T-helper 2 cell treated with Interferon-gamma antibody and Interleukin-4, amounts not matched to agents 5 μg/mL and 100 μg/mL, for 36 hours (primary cell): ENCODE measurements at regions not wholly inside any gene's neighbourhood (a gene's known extent, or its start where the extent isn't known, plus 50 kb on each side); places are given as distances from the start of the nearest gene placed in this dataset.
"Not testable (repeated sequence)": the region's sequence is repeated elsewhere in the genome, so short reads cannot be mapped to it uniquely, and the experiment has no call there.

Experiments
- DNase-seq: peaks from one replicate; pipeline ENCODE4 v3.0.0; 2021; ENCODE audit warnings: low spot score
- H3K27ac Mint-ChIP-seq: one replicate; pipeline ENCODE4 v1.8.0; 2021; ENCODE audit warnings: mild to moderate bottlenecking, mixed read lengths
- H3K27me3 Mint-ChIP-seq: one replicate; pipeline ENCODE4 v1.8.0; 2021; ENCODE audit warnings: low read depth, mixed read lengths
- H3K36me3 Mint-ChIP-seq: one replicate; pipeline ENCODE4 v1.8.0; 2021; ENCODE audit warnings: low read depth, mixed read lengths
- H3K4me1 Mint-ChIP-seq: one replicate; pipeline ENCODE4 v1.8.0; 2021; ENCODE audit warnings: low read depth, mixed read lengths
- H3K4me3 Mint-ChIP-seq: one replicate; pipeline ENCODE4 v1.8.0; 2022; ENCODE audit warnings: mild to moderate bottlenecking, moderate library complexity, mixed read lengths
- H3K9me3 Mint-ChIP-seq: one replicate; pipeline ENCODE4 v1.8.0; 2021; ENCODE audit warnings: mixed read lengths

GRCh38 chr14:106355007-106355791 lies 828.8 kb downstream of the TMEM121 start:
- not testable (repeated sequence) for DNase-seq, H3K36me3 Mint-ChIP-seq, H3K4me1 Mint-ChIP-seq, H3K9me3 Mint-ChIP-seq, H3K27ac Mint-ChIP-seq, H3K4me3 Mint-ChIP-seq
- peaks cover 43% of the 10 kb centered on the region for H3K27me3 Mint-ChIP-seq

GRCh38 chr14:106355881-106356642 lies 829.7 kb downstream of the TMEM121 start:
- not testable (repeated sequence) for H3K4me1 Mint-ChIP-seq, H3K4me3 Mint-ChIP-seq, H3K27ac Mint-ChIP-seq, H3K36me3 Mint-ChIP-seq, H3K9me3 Mint-ChIP-seq
- peaks cover 42% of the 10 kb centered on the region for H3K27me3 Mint-ChIP-seq
- DNase-seq: peak; percentile 3

GRCh38 chr14:106356643-106356930 lies 830.2 kb downstream of the TMEM121 start:
- H3K27me3 Mint-ChIP-seq: peaks cover 45% of the 10 kb centered on the region
- not testable (repeated sequence) for H3K4me1 Mint-ChIP-seq, H3K9me3 Mint-ChIP-seq, DNase-seq, H3K36me3 Mint-ChIP-seq, H3K27ac Mint-ChIP-seq, H3K4me3 Mint-ChIP-seq

- DNase-seq: peak; percentile 32
- peaks cover 36% of the 10 kb centered on the region for H3K27me3 Mint-ChIP-seq
- H3K36me3 Mint-ChIP-seq, H3K9me3 Mint-ChIP-seq, H3K4me1 Mint-ChIP-seq, H3K27ac Mint-ChIP-seq, H3K4me3 Mint-ChIP-seq: not testable (repeated sequence)
Observed at GRCh38 chr14:106359157-106359887, 832.9 kb downstream of the TMEM121 start.

GRCh38 chr14:106365371-106365770 lies 839.0 kb downstream of the TMEM121 start:
- not testable (repeated sequence) for H3K4me1 Mint-ChIP-seq, H3K9me3 Mint-ChIP-seq, DNase-seq, H3K4me3 Mint-ChIP-seq, H3K27ac Mint-ChIP-seq, H3K36me3 Mint-ChIP-seq
- peaks cover 16% of the 10 kb centered on the region for H3K27me3 Mint-ChIP-seq

- H3K36me3 Mint-ChIP-seq, DNase-seq, H3K4me1 Mint-ChIP-seq, H3K4me3 Mint-ChIP-seq, H3K9me3 Mint-ChIP-seq, H3K27ac Mint-ChIP-seq: not testable (repeated sequence)
- peaks cover 16% of the 10 kb centered on the region for H3K27me3 Mint-ChIP-seq
Observed at GRCh38 chr14:106365894-106366293, 839.5 kb downstream of the TMEM121 start.

GRCh38 chr14:106366971-106367370 lies 840.6 kb downstream of the TMEM121 start:
- H3K4me3 Mint-ChIP-seq, H3K27ac Mint-ChIP-seq, H3K4me1 Mint-ChIP-seq, H3K9me3 Mint-ChIP-seq, DNase-seq, H3K36me3 Mint-ChIP-seq: not testable (repeated sequence)
- peaks cover 21% of the 10 kb centered on the region for H3K27me3 Mint-ChIP-seq

- DNase-seq: peak; percentile 1
- H3K27ac Mint-ChIP-seq, H3K36me3 Mint-ChIP-seq, H3K4me3 Mint-ChIP-seq, H3K9me3 Mint-ChIP-seq: not testable (repeated sequence)
- Mint-ChIP-seq H3K4me1 (peaks cover 14% of the 10 kb centered on the region), H3K27me3 (peaks cover 24% of the 10 kb centered on the region)
Observed at GRCh38 chr14:106369456-106369855, 843.1 kb downstream of the TMEM121 start.

GRCh38 chr14:106372870-106373652 lies 846.7 kb downstream of the TMEM121 start:
- Mint-ChIP-seq H3K27ac (no peak overlapping the region), H3K4me3 (peak overlapping the region; percentile 53), H3K4me1 (peaks cover 14% of the 10 kb centered on the region), H3K9me3 (no peaks in the 10 kb centered on the region), H3K27me3 (peaks cover 20% of the 10 kb centered on the region), H3K36me3 (no peaks in the 10 kb centered on the region)
- DNase-seq: peak; percentile 72

- not testable (repeated sequence) for H3K36me3 Mint-ChIP-seq, H3K9me3 Mint-ChIP-seq, H3K27ac Mint-ChIP-seq
- peak overlapping the region; percentile 53 for H3K4me3 Mint-ChIP-seq
- peaks cover 14% of the 10 kb centered on the region for H3K4me1 Mint-ChIP-seq
- peak; percentile 4 for DNase-seq
- peaks cover 20% of the 10 kb centered on the region for H3K27me3 Mint-ChIP-seq
Observed at GRCh38 chr14:106373653-106374110, 847.3 kb downstream of the TMEM121 start.

- DNase-seq: peak; percentile 2
- peaks cover 14% of the 10 kb centered on the region for H3K4me1 Mint-ChIP-seq
- no peak overlapping the region for H3K4me3 Mint-ChIP-seq
- no peaks in the 10 kb centered on the region for H3K36me3 Mint-ChIP-seq
- no peak overlapping the region for H3K27ac Mint-ChIP-seq
- H3K9me3 Mint-ChIP-seq: no peaks in the 10 kb centered on the region
- peaks cover 15% of the 10 kb centered on the region for H3K27me3 Mint-ChIP-seq
Observed at GRCh38 chr14:106377432-106377831, 851.0 kb downstream of the TMEM121 start.

GRCh38 chr14:106378191-106378590 lies 851.8 kb downstream of the TMEM121 start:
- peak; percentile 16 for DNase-seq
- H3K36me3 Mint-ChIP-seq: no peaks in the 10 kb centered on the region
- no peaks in the 10 kb centered on the region for H3K9me3 Mint-ChIP-seq
- peaks cover 11% of the 10 kb centered on the region for H3K4me1 Mint-ChIP-seq
- no peak overlapping the region for H3K4me3 Mint-ChIP-seq
- no peak overlapping the region for H3K27ac Mint-ChIP-seq
- peaks cover 11% of the 10 kb centered on the region for H3K27me3 Mint-ChIP-seq

- DNase-seq: no peak
- H3K9me3 Mint-ChIP-seq: no peaks in the 10 kb centered on the region
- no peaks in the 10 kb centered on the region for H3K36me3 Mint-ChIP-seq
- no peak overlapping the region for H3K27ac Mint-ChIP-seq
- peaks cover 19% of the 10 kb centered on the region for H3K27me3 Mint-ChIP-seq
- H3K4me1 Mint-ChIP-seq: no peaks in the 10 kb centered on the region
- no peak overlapping the region for H3K4me3 Mint-ChIP-seq
Observed at GRCh38 chr14:106380740-106381139, 854.4 kb downstream of the TMEM121 start.
